Erythroblast (primary cell): ENCODE measurements at regions not wholly inside any gene's neighbourhood (a gene's known extent, or its start where the extent isn't known, plus 50 kb on each side); places are given as distances from the start of the nearest gene placed in this dataset.

ENCODE experiments used
- GATA1 ChIP-seq: IDR thresholded peaks from 2 replicates; pipeline ENCODE4 v1.6.1; 2011; ENCODE audit warnings: low read depth, mild to moderate bottlenecking, control low read depth, low read length, moderate library complexity
- POLR2A ChIP-seq: IDR thresholded peaks from 2 replicates; pipeline ENCODE4 v1.6.1; 2011; ENCODE audit warnings: mild to moderate bottlenecking, low read length

GRCh38 chr18:38067821-38068220, 502.2 kb upstream of the CELF4 start:
- TF ChIP-seq POLR2A (no peak), GATA1 (no peak)
